GM12878 (cell line): ENCODE measurements at regions not wholly inside any gene's neighbourhood (a gene's known extent, or its start where the extent isn't known, plus 50 kb on each side); places are given as distances from the start of the nearest gene placed in this dataset.

Experiments used
- ATAC-seq: fragments of 200-7000 bp; cut with Tn5 transposase; 3 replicates; pipeline ENCODE4 v1.9.1; 2020; ENCODE audit warnings: mild to moderate bottlenecking, moderate library complexity
- BruUV-seq: library from RNA; stranded (reverse); fragments of 400-500 nt; replicated peaks from 2 replicates; lab custom pipeline; 2021; lab: Mats Ljungman, UMichigan
- CTCF ChIA-PET: fragments of 300-600 bp; sonication (Branson Sonifier 250); formaldehyde crosslinking; extraction: SDS; loops from one replicate; lab custom pipeline; 2021; ENCODE audit warnings: inconsistent platforms; lab: Yijun Ruan, JAX
- POLR2A ChIA-PET: fragments of 350-600 bp; formaldehyde crosslinking; extraction: SDS; loops from one replicate; lab custom pipeline; 2021; ENCODE audit warnings: inconsistent platforms; lab: Charles Lee
- RAD21 ChIA-PET: fragments of 300-600 bp; sonication (Branson Sonifier 250); formaldehyde crosslinking; loops from one replicate; lab custom pipeline; 2023; ENCODE audit warnings: antibody characterized with exemption; ENCODE audit not compliant: unreplicated experiment; lab: Charles Lee
- SMC1A ChIA-PET: fragments of 300-600 bp; sonication (Branson Sonifier 250); formaldehyde crosslinking; loops from one replicate; lab custom pipeline; 2023; ENCODE audit not compliant: unreplicated experiment, uncharacterized antibody; lab: Charles Lee
- DNase-seq: peaks from one replicate; pipeline ENCODE4 v3.0.0-alpha.2; 2011; ENCODE audit warnings: low read depth, low spot score
- FAIRE-seq: peaks from 3 replicates; lab custom pipeline; 2011; peaks lifted over from hg19 to GRCh38; lab: Jason Lieb, UNC
- H2AFZ ChIP-seq: 2 replicates; pipeline ENCODE4 v1.6.0; 2011; ENCODE audit warnings: low read depth, low read length, control low read depth; ENCODE audit not compliant: control insufficient read depth
- H3K27ac ChIP-seq: 2 replicates; pipeline ENCODE4 v1.5.1; 2011; ENCODE audit warnings: control low read depth; ENCODE audit not compliant: control insufficient read depth, insufficient read depth
- H3K27me3 ChIP-seq, 2 experiments: replicated peaks in 1 of 2; 2 replicates each; pipeline versions ENCODE4 v1.6.0 to v1.6.1; 2011; ENCODE audit warnings: low read length in 1 of 2; ENCODE audit not compliant: control insufficient read depth in 2 of 2, insufficient read depth in 2 of 2
- H3K36me3 ChIP-seq, 2 experiments: 2 replicates each; pipeline ENCODE4 v1.5.1; 2011; ENCODE audit warnings: low read length in 1 of 2; ENCODE audit not compliant: control insufficient read depth in 2 of 2, insufficient read depth in 2 of 2
- H3K4me1 ChIP-seq: 2 replicates; pipeline ENCODE4 v1.6.1; 2011; ENCODE audit warnings: mild to moderate bottlenecking, low read length, moderate library complexity, mixed read lengths; ENCODE audit not compliant: control insufficient read depth, insufficient read depth
- H3K4me2 ChIP-seq: 2 replicates; pipeline ENCODE4 v1.6.0; 2011; ENCODE audit warnings: control low read depth; ENCODE audit not compliant: control insufficient read depth, insufficient read depth
- H3K4me3 ChIP-seq: fragments of 200-600 bp; sonication (generic); 2 replicates; pipeline ENCODE4 v1.5.1; 2016
- H3K79me2 ChIP-seq: 2 replicates; pipeline ENCODE4 v1.6.0; 2011; ENCODE audit warnings: low read length; ENCODE audit not compliant: control insufficient read depth, insufficient read depth
- H3K9ac ChIP-seq: 2 replicates; pipeline ENCODE4 v1.8.0; 2011; ENCODE audit warnings: low read length, control low read depth, mixed read lengths; ENCODE audit not compliant: control insufficient read depth, insufficient read depth
- H3K9me3 ChIP-seq: replicated peaks from 3 replicates; pipeline ENCODE4 v1.5.1; 2011; ENCODE audit warnings: mild to moderate bottlenecking, low read length; ENCODE audit not compliant: control insufficient read depth, insufficient read depth
- H4K20me1 ChIP-seq: 2 replicates; pipeline ENCODE4 v1.6.0; 2011; ENCODE audit not compliant: control insufficient read depth, insufficient read depth
- CTCF ChIP-seq, 3 experiments: IDR thresholded peaks in 2 of 3; conservative IDR thresholded peaks in 1 of 3; 2 replicates each; pipeline ENCODE4 v1.5.1; 2011; ENCODE audit warnings: low read depth in 3 of 3, low read length in 3 of 3, mild to moderate bottlenecking in 3 of 3, control low read depth in 2 of 3, moderate library complexity in 2 of 3, inconsistent platforms in 1 of 3, mixed read lengths in 1 of 3; ENCODE audit not compliant: control insufficient read depth in 2 of 3, insufficient read depth in 1 of 3; ENCODE audit errors: extremely low read depth in 1 of 3
- ESRRA ChIP-seq: IDR thresholded peaks from 2 replicates; pipeline ENCODE4 v1.6.1; 2012; ENCODE audit warnings: mild to moderate bottlenecking, low read length, improper control_type of control experiment
- FOS ChIP-seq: IDR thresholded peaks from 3 replicates; pipeline ENCODE4 v1.6.1; 2011; ENCODE audit warnings: borderline replicate concordance; ENCODE audit not compliant: insufficient read length; ENCODE audit errors: extremely low read depth
- MYB ChIP-seq: fragments of 150-350 bp; IDR thresholded peaks from 2 replicates; pipeline ENCODE4 v1.6.1; 2014; ENCODE audit warnings: mild to moderate bottlenecking, low read depth, low read length, borderline replicate concordance
- NFXL1 ChIP-seq: fragments of 450-650 bp; IDR thresholded peaks from 2 replicates; pipeline ENCODE4 v1.6.1; 2017; ENCODE audit warnings: antibody characterized with exemption, mild to moderate bottlenecking, borderline replicate concordance
- ZNF217 ChIP-seq: fragments of 450-650 bp; IDR thresholded peaks from 2 replicates; pipeline ENCODE4 v1.6.1; 2017; ENCODE audit warnings: antibody characterized with exemption, mild to moderate bottlenecking
- ZNF687 ChIP-seq: fragments of 450-650 bp; IDR thresholded peaks from 2 replicates; pipeline ENCODE4 v1.6.1; 2017; ENCODE audit warnings: mild to moderate bottlenecking, moderate library complexity
- ZSCAN29 ChIP-seq: fragments of 450-650 bp; IDR thresholded peaks from 2 replicates; pipeline ENCODE4 v1.6.1; 2017; ENCODE audit warnings: mild to moderate bottlenecking, moderate library complexity
- WGBS: methylation state at CpG from one replicate; pipeline ENCODE4 v1.1.6; 2016; ENCODE audit warnings: low lambda C conversion rate; ENCODE audit not compliant: insufficient replicate concordance, insufficient coverage; ENCODE audit errors: missing lambda C conversion rate; 5-methylcytosine and 5-hydroxymethylcytosine counted together
- in situ Hi-C: fragments of 300-500 bp; cut with MboI; formaldehyde crosslinking; loops from 9 replicates; pipeline ENCODE4 v1.14.3; 2018; ENCODE audit warnings: mixed read lengths
- intact Hi-C: fragments of 100-400 bp; cut with micrococcal nuclease; formaldehyde crosslinking; loops from one replicate; pipeline ENCODE4 v1.14.2; 2022; ENCODE audit not compliant: unreplicated experiment
- TF ChIP-seq, protein P1 (sequence below): fragments of 450-650 bp; IDR thresholded peaks from 2 replicates; pipeline ENCODE4 v1.6.1; 2016; ENCODE audit warnings: mild to moderate bottlenecking

DNA sequence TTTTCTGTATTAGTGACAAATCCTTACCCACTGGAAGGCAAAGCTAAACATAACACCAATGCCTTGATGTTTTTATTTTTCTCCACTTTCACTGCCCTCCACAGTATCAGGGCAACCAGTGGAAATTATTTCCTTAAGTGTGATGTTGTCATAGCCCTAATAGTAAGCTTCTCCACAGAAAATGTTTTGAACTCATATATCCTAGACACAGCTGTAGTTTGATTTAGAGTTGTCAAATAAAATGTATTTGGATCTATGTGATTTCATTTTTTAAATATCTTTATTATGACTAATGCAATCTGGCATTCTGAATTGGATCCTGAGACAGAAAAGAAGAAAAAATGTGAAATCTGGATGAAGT is 70.9 kb upstream of the UFL1 start:
- no peaks in the 10 kb centered on the region for H4K20me1 ChIP-seq
- H3K36me3 ChIP-seq = no peaks in the 10 kb centered on the region
- intact Hi-C loops = no loop called here
- in situ Hi-C loops = no loop called here
- H3K79me2 ChIP-seq = no peaks in the 10 kb centered on the region
- H3K9me3 ChIP-seq = no peaks in the 10 kb centered on the region
- no peak overlapping the region for H3K27ac ChIP-seq
- ChIA-PET POLR2A (no interaction called here), RAD21 (no interaction called here), CTCF (interaction anchor here (0.5 kb wide), 1 partner anchor 357 kb away, joined by 4 read pairs; no protein-coding TSS in a partner anchor), SMC1A (interaction anchor here (1.2 to 1.6 kb wide), 3 partner anchors 13 to 126 kb away, joined by 3 read pairs; no protein-coding TSS in a partner anchor)
- FAIRE-seq (no peak), DNase-seq (no peak), ATAC-seq (no peak)
- no peak overlapping the region for H3K4me3 ChIP-seq
- no peak overlapping the region for H3K4me2 ChIP-seq
- H2AFZ ChIP-seq = no peak overlapping the region
- H3K9ac ChIP-seq = no peak overlapping the region
- no peaks in the 10 kb centered on the region for H3K27me3 ChIP-seq
- H3K4me1 ChIP-seq = no peaks in the 10 kb centered on the region
- BruUV-seq = no TSS peak
- TF ChIP-seq ZNF687 (no peak), FOS (no peak), ESRRA (no peak)

DNA sequence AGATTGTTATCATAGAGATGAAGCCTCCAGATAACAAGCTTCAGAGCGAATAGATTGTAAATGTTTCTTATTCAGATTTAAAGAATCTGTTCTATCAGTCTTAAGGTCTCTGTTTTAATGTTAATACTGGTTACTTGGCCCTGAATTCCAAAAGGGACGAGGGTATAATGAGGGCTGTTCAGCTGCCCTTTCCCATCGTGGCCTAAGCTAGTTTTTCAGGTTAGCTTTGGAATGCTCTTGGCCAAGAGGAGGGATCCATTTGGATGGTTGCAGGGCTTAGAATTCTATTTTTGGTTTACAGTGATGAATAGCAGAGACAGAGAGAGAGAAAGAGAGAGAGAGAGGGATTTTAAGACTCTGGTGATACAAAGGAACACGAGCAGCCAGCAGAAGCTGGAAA is 62.8 kb upstream of the UFL1 start:
- Histone ChIP-seq H2AFZ (no peak overlapping the region), H3K9ac (no peak overlapping the region), H3K79me2 (no peaks in the 10 kb centered on the region), H3K27me3 (no peaks in the 10 kb centered on the region), H4K20me1 (no peaks in the 10 kb centered on the region), H3K4me3 (no peak overlapping the region), H3K36me3 (no peaks in the 10 kb centered on the region), H3K4me1 (no peaks in the 10 kb centered on the region), H3K9me3 (no peaks in the 10 kb centered on the region), H3K27ac (no peak overlapping the region), H3K4me2 (no peak overlapping the region)
- in situ Hi-C loops (no loop called here), intact Hi-C loops (no loop called here)
- POLR2A ChIA-PET = no interaction called here
- RAD21 ChIA-PET = interaction anchor here (1.6 kb wide), 1 partner anchor 9 kb away, joined by 4 read pairs; no protein-coding TSS in a partner anchor
- CTCF ChIA-PET = interaction anchor here (0.6 kb wide), 1 partner anchor 30 kb away, joined by 4 read pairs; no protein-coding TSS in a partner anchor
- no TSS peak for BruUV-seq
- SMC1A ChIA-PET = interaction anchor here (0.6 kb wide), 1 partner anchor 845 kb away, joined by 3 read pairs; no protein-coding TSS in a partner anchor
- ATAC-seq = no peak
- no peak for DNase-seq
- no peak for FAIRE-seq
- WGBS = 0% methylated on average over 4 of the region's 4 CpGs
- no peak for TF ChIP-seq ZNF217
- TF ChIP-seq MYB = no peak
- no peak for TF ChIP-seq NFXL1
- TF ChIP-seq, protein P1, sequence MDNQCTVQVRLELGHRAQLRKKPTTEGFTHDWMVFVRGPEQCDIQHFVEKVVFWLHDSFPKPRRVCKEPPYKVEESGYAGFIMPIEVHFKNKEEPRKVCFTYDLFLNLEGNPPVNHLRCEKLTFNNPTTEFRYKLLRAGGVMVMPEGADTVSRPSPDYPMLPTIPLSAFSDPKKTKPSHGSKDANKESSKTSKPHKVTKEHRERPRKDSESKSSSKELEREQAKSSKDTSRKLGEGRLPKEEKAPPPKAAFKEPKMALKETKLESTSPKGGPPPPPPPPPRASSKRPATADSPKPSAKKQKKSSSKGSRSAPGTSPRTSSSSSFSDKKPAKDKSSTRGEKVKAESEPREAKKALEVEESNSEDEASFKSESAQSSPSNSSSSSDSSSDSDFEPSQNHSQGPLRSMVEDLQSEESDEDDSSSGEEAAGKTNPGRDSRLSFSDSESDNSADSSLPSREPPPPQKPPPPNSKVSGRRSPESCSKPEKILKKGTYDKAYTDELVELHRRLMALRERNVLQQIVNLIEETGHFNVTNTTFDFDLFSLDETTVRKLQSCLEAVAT = no peak
- no peak for TF ChIP-seq CTCF (IDR thresholded peaks at IDR 0.05 in 2 of 3, conservative IDR thresholded peaks at IDR 0.05 in 1 of 3; ENCODE audit: control insufficient read depth in 2 of 3, extremely low read depth in 1 of 3, insufficient read depth in 1 of 3, low read depth in 3 of 3, low read length in 3 of 3)
- no peak for TF ChIP-seq ZSCAN29
